ELF-1 (cell line): ENCODE measurements at regions not wholly inside any gene's neighbourhood (a gene's known extent, or its start where the extent isn't known, plus 50 kb on each side); places are given as distances from the start of the nearest gene placed in this dataset.

Source experiments
- DNase-seq: peaks from one replicate; pipeline ENCODE4 v3.0.0-alpha.2; 2016; ENCODE audit warnings: low read depth, low spot score

GRCh38 chr22:48592488-48592887 lies 1235.2 kb downstream of the BRD1 start:
- no peak for DNase-seq

- DNase-seq = no peak
Measured at GRCh38 chr22:48592066-48592345, 1235.7 kb downstream of the BRD1 start.

- DNase-seq = no peak
Measured at GRCh38 chr22:48591286-48592065, 1236.2 kb downstream of the BRD1 start.

GRCh38 chr22:48589901-48590300 lies 1237.8 kb downstream of the BRD1 start:
- no peak for DNase-seq

DNA sequence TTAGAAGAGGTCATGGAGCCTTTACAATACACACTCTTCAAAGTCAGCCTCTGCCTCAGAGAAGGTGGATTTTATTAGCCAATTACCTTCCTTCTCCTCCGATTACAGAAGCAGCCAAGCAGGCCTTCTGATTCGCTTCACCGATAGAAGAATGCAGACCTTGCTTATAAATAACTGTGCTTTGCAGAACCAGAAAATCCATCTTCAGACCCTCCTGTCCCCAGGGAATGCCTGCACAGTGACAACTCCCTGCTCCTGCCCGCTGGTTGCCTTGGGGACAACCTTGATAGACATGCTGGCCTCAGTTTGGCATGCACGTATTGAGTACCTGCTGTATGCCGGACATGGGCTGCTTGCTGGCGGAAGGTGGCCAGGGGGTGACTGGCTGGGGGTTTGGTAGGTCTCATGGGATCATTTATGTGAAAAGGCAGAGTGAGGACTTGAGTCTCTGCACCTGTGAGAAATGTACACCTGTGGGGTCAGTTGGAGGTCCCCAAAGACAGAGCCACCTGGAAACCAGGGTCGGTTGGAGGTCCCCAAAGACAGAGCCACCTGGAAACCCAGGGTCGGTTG lies 1238.7 kb downstream of the BRD1 start:
- no peak for DNase-seq

- no peak for DNase-seq
Measured at GRCh38 chr22:48588151-48588877, 1239.4 kb downstream of the BRD1 start.

DNA sequence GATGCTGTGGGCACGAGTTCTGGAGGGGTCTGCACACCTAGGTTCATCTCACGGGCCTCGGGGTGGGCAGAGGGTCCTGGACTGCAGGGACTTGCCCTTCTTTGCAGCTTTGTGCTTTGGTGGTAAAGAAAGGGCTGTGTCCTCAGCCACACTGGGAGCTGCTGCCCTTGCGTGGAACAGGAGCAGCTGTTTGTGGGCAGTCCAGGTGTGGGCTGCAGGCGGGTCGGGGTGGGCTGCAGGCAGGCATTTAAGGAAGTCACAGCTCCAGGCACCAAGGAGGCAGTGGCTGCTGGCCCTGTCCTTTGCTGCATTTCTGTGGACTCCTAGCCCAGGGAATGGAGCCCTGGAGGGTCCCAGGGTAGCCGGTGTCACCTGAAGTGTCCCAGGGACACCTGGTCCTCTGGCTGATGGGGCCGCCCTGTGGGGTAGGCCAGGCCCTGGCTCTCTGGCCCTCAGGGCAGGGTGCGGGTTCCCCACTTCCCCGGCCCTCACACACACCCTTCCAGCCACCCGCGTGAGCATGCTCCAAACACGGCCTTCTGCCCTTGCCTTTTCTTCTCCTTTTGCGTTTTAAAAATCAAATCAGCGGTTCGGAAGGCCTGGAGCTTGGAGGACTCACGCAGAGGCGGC lies 1240.3 kb downstream of the BRD1 start:
- no peak for DNase-seq

DNA sequence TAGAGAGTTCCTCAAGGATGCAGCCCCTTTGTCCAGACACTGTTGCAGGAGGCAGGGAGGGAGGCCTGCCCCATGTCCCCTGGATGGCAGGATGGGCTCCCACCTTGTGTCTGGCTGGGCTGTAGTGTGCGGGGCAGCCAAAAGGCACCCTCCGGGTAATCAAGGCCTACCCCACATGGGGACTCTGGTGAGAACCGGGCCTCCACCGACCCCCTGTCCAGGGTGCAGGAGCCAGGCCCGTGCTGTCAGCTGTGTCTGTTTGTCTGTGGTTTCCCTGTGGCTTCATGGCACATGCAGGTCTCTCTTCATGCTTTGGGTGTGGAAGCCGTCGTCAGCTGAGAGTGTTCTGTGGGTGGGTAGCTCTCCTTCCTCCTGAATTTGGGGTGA lies 1240.9 kb downstream of the BRD1 start:
- DNase-seq = no peak

GRCh38 chr22:48585916-48586798 lies 1241.5 kb downstream of the BRD1 start:
- DNase-seq = peak; percentile 89

DNA sequence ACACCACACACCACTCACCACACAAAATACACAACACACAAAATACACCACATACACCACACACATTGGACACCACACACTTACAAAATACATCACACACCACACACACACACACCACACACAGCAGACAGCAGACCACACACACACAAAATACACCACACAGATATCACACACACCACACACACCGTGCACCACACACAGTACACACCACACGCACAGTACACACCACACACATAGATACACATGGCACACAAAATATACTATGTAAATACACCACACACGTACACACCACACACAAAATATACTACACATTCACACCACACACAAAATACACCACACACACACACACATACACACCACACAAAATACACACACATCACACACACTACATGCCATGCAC lies 1243.5 kb downstream of the BRD1 start:
- no peak for DNase-seq

GRCh38 chr22:48581796-48582469 lies 1245.7 kb downstream of the BRD1 start:
- DNase-seq = peak; percentile 21

DNA sequence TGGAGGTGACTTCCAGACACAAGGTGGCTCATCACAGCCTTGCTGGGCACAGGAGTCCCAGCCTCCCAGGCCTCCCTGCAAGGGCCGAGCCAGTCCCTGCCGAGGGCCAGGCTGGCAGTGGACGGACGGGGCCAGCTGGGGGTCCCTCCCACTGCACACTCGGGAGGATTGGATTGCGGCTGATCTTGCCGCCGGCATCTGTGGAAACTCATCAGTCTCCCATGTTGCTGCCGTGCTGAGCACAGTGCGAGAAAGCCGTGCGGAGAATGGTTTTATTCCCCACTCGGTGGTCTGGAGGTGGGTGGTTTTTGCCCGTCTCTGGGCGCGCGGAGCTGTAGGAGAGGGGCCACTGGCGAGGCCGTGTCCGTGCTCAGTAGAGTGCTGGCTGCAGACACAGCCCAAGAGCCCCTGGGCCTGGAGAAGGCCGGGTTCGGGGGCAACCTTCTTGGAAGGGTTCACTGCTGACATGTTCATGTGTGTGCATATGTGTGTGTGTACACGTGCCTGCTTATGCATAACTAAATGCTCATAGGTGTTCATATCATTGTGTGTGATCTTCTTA lies 1246.4 kb downstream of the BRD1 start:
- DNase-seq = no peak

- no peak for DNase-seq
Measured at GRCh38 chr22:48580481-48580970, 1247.1 kb downstream of the BRD1 start.

DNA sequence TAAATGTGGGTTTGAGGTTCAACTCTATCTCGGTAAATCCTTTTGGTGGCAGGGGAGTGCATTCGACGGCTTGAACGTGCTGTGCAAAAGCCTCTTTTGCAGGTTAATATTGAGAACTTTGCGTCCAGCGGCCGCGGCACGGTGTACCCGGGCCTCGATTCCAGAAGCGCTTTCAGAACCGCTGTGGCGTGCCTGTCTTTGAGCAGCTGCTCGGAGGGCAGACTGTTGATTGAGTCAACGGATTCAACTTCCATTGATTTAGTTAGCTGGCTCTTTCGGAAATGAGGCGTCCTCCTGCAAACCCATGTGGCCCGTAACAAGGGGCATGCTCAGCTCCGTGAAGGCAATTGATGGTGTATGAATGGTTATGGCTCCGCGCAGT lies 1247.8 kb downstream of the BRD1 start:
- DNase-seq = no peak

DNA sequence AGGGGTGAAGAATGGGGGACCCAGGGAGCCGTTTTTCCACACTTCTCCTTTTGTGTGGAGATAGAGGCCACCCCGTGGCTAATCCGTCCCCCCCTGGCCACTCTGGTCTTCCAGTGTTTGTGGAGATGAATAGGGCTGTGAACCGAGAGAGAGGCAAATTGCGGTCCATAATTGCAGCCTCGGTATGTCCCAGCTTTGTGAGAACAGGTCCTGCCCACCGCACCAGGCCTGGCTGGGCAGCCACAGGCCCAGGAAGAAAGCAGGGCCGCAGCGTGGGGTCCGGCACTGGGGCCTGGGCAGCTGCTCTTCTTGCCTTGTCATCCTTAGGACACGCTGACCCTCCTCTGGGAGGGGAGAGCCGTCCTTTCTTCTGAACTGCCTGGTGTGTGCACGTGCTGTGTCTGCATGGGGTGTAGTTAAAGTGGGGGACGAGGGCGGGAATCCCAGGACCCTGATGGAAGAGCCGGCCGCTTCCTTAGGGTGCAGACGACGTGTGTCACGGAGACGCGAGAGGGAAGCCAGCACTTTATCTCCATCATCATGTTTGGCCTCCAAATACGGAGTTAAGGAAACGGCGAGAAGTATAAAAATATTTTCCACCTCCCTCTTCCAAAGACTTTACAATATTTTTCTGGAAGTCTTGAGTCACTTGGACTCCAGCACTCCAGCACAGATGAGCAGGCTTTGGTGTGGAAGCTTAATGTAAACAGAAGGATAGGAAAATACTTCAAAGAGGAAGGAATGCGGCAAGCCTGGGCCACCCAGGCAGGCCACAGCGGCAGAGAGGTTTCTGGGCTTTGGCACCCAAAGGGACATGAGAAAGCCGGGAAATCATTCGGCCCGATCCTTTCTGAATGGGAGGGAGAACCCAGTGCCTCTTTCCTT lies 1248.4 kb downstream of the BRD1 start:
- peak; percentile 41 for DNase-seq

DNA sequence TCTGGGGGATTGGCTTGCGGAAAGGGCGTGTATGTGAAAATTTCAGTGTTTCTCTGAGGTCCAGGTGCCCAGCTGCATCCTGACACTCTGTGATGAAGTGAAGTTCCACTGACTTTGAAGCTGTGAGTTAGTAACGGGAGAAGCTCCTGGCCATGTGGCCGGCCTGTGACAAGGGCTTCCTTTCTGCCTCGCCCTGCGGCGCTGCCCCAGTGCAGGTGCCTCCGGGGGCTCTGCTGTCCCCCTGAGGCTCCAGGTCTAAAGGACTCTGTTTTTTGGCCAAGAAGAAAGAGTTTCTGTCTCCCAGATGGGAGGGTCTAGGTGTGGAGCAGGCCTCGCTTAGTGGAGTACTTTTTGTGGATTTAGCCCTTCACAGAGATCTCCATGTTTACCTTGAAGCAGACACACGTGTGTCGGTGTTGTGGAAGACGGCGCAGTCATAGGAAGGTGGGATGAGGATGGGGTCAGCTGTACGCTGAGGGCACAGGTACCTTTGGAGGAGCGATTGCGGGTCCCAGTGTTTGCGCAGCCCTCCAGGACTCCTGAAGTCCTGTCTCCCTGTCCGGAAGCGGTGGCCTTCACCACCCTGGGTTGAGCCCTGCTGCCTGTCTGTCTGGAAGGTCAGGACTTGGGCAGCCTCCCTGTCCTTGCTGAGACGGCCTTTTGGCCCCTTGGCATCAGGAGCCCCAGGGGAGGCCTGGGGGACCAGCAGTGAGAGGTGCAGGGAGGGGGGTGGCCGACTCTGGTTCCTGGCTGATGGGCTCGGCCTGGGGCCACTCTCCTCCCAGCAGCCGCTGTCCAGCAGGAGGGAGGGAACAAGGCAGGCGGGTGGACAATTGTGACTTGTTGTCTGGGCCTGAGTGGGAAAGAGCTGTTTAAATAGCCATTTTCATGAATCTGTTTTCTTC lies 1249.3 kb downstream of the BRD1 start:
- DNase-seq = peak; percentile 21

DNA sequence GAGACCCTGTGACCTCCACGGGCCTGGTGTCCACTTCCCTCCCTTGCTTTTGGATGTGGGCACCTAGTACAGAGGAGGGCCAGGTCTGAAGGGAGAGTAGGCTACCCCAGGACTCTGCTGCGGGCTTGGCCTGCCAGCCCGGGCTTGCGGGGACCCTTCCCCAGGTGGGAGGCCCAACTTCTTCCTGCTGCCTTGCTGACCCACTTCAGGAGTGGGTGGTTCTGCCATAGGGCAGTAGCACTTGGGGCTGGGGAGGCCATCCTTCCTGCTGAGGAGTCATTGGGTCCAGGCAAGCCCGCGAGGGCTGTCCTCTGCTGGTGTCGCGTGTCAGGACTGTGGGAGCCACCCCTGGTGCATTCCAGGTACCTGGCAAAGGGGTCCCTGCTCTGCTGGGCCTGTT lies 1250.0 kb downstream of the BRD1 start:
- no peak for DNase-seq

GRCh38 chr22:48577014-48577690 lies 1250.5 kb downstream of the BRD1 start:
- peak; percentile 31 for DNase-seq
